ENCODE measurements at regions not wholly inside any gene's neighbourhood (a gene's known extent, or its start where the extent isn't known, plus 50 kb on each side); places are given as distances from the start of the nearest gene placed in this dataset.

GRCh38 chr21:25459993-25460392 lies 147.3 kb downstream of the MRPL39 start:
- no peak for DNase-seq
- TF ChIP-seq, protein P1, sequence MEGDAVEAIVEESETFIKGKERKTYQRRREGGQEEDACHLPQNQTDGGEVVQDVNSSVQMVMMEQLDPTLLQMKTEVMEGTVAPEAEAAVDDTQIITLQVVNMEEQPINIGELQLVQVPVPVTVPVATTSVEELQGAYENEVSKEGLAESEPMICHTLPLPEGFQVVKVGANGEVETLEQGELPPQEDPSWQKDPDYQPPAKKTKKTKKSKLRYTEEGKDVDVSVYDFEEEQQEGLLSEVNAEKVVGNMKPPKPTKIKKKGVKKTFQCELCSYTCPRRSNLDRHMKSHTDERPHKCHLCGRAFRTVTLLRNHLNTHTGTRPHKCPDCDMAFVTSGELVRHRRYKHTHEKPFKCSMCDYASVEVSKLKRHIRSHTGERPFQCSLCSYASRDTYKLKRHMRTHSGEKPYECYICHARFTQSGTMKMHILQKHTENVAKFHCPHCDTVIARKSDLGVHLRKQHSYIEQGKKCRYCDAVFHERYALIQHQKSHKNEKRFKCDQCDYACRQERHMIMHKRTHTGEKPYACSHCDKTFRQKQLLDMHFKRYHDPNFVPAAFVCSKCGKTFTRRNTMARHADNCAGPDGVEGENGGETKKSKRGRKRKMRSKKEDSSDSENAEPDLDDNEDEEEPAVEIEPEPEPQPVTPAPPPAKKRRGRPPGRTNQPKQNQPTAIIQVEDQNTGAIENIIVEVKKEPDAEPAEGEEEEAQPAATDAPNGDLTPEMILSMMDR (IDR thresholded peaks at IDR 0.05; ENCODE audit: low read depth, low read length): no peak
- Histone ChIP-seq H3K27me3 (no peaks in the 10 kb centered on the region), H3K4me1 (no peaks in the 10 kb centered on the region), H3K36me3 (no peaks in the 10 kb centered on the region), H3K9me3 (no peaks in the 10 kb centered on the region), H3K4me3 (ENCODE audit: low read depth, low read length) (no peak overlapping the region)

DNA sequence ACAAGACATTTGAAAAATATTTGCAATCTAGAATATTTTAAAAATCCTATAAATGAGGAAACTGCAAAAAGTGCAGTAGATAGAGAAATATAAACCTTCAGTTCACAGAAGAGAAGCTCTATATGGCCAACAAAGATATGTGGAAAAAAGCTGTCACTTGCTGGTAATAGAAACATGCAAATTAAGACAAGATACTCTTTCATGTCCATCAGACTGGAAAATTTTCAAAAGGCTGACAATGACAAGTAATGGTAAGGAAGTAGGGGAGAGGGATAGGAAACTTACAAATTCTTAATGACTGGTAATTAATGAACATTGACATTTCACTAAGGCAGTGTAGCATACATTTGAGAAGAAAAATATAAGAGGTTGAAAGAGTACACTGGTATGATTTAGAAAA lies 147.9 kb downstream of the MRPL39 start:
- Histone ChIP-seq H3K36me3 (no peaks in the 10 kb centered on the region), H3K9me3 (no peaks in the 10 kb centered on the region), H3K4me1 (no peaks in the 10 kb centered on the region), H3K27me3 (no peaks in the 10 kb centered on the region), H3K4me3 (ENCODE audit: low read depth, low read length) (no peak overlapping the region)
- TF ChIP-seq, protein P1 (IDR thresholded peaks at IDR 0.05; ENCODE audit: low read depth, low read length): no peak
- DNase-seq: no peak

- no peaks in the 10 kb centered on the region for H3K4me1 ChIP-seq
- TF ChIP-seq, protein P1 (IDR thresholded peaks at IDR 0.05; ENCODE audit: low read depth, low read length): no peak
- no peaks in the 10 kb centered on the region for H3K27me3 ChIP-seq
- H3K4me3 ChIP-seq (ENCODE audit: low read depth, low read length): no peak overlapping the region
- no peaks in the 10 kb centered on the region for H3K9me3 ChIP-seq
- no peak for DNase-seq
- no peaks in the 10 kb centered on the region for H3K36me3 ChIP-seq
Observed at GRCh38 chr21:25458484-25458883, 148.8 kb downstream of the MRPL39 start.

- no peaks in the 10 kb centered on the region for H3K27me3 ChIP-seq
- no peaks in the 10 kb centered on the region for H3K9me3 ChIP-seq
- no peak for DNase-seq
- no peaks in the 10 kb centered on the region for H3K36me3 ChIP-seq
- TF ChIP-seq, protein P1 (IDR thresholded peaks at IDR 0.05; ENCODE audit: low read depth, low read length): no peak
- H3K4me1 ChIP-seq: no peaks in the 10 kb centered on the region
- no peak overlapping the region for H3K4me3 ChIP-seq (ENCODE audit: low read depth, low read length)
Observed at GRCh38 chr21:25457946-25458345, 149.3 kb downstream of the MRPL39 start.

DNA sequence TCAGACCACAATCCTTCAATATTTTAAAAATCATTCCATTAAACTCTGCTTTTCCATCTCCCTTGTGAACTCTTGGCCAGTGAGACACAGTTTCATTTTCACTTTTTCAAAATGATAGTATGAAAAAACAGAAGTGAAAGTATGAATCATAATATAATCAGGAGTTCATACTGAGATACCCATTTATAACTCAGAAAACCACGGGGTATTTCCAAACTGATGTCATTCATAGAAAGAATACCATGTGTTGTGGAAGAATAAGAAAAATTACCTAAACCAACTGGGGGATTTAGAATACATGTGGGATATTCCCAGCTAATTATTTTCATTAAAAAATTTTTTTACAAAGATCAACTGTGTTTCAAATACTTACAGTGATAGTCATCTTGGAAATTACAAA lies 149.9 kb downstream of the MRPL39 start:
- TF ChIP-seq, protein P1 (IDR thresholded peaks at IDR 0.05; ENCODE audit: low read depth, low read length): no peak
- no peak for DNase-seq
- H3K36me3 ChIP-seq: no peaks in the 10 kb centered on the region
- H3K9me3 ChIP-seq: no peaks in the 10 kb centered on the region
- no peak overlapping the region for H3K4me3 ChIP-seq (ENCODE audit: low read depth, low read length)
- no peaks in the 10 kb centered on the region for H3K27me3 ChIP-seq
- no peaks in the 10 kb centered on the region for H3K4me1 ChIP-seq

GRCh38 chr21:25456672-25457071 lies 150.6 kb downstream of the MRPL39 start:
- Histone ChIP-seq H3K27me3 (no peaks in the 10 kb centered on the region), H3K9me3 (no peaks in the 10 kb centered on the region), H3K36me3 (no peaks in the 10 kb centered on the region), H3K4me3 (ENCODE audit: low read depth, low read length) (no peak overlapping the region), H3K4me1 (no peaks in the 10 kb centered on the region)
- no peak for DNase-seq
- TF ChIP-seq, protein P1 (IDR thresholded peaks at IDR 0.05; ENCODE audit: low read depth, low read length): no peak
